D721Med (cell line): ENCODE measurements at regions not wholly inside any gene's neighbourhood (a gene's known extent, or its start where the extent isn't known, plus 50 kb on each side); places are given as distances from the start of the nearest gene placed in this dataset.
"Not testable (repeated sequence)": the region's sequence is repeated elsewhere in the genome, so short reads cannot be mapped to it uniquely, and the experiment has no call there.

Source experiments
- DNase-seq: peaks from one replicate; pipeline ENCODE4 v3.0.0; 2011; ENCODE audit warnings: low spot score; ENCODE audit not compliant: insufficient read length
- FAIRE-seq: peaks from 2 replicates; lab custom pipeline; 2011; peaks lifted over from hg19 to GRCh38; lab: Jason Lieb, UNC
- TF ChIP-seq, protein P1 (sequence below): IDR thresholded peaks from 2 replicates; pipeline ENCODE4 v1.5.1; 2012; ENCODE audit warnings: mild to moderate bottlenecking, control low read depth; ENCODE audit not compliant: insufficient read depth; ENCODE audit errors: missing control alignments

DNA sequence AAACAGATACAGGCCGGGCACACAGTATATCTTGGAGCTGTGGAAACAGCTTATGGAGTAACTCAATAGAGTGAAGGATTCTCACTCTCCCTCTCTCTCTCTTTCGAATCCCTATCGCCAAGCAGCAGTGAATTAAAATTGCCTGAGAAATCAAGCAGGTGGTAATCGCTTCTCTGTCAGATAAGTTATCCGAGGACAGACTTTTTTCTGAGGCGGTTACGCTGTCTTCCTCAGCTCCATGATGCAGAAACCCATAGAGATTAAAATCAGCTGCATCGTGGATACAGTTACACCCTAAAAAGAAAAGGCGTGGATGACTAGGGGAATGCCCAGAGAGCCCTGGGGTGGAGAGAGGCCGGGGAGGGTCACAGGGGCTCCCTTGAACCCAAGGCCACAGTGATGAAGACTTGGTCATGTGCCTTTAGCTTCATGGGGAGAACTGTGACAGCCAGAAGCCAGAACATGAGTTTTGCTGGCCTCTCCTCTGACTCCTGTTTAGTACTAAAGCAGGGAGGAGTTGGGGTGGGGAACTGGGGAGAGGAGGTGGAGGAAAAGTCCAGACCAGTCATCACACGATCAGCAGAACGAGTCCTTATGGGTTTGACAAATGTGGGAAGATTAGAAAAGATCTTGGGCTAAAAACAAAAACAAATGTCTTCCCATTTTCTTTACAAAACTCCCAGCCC is 138.8 kb upstream of the JARID2 start:
- TF ChIP-seq, protein P1, sequence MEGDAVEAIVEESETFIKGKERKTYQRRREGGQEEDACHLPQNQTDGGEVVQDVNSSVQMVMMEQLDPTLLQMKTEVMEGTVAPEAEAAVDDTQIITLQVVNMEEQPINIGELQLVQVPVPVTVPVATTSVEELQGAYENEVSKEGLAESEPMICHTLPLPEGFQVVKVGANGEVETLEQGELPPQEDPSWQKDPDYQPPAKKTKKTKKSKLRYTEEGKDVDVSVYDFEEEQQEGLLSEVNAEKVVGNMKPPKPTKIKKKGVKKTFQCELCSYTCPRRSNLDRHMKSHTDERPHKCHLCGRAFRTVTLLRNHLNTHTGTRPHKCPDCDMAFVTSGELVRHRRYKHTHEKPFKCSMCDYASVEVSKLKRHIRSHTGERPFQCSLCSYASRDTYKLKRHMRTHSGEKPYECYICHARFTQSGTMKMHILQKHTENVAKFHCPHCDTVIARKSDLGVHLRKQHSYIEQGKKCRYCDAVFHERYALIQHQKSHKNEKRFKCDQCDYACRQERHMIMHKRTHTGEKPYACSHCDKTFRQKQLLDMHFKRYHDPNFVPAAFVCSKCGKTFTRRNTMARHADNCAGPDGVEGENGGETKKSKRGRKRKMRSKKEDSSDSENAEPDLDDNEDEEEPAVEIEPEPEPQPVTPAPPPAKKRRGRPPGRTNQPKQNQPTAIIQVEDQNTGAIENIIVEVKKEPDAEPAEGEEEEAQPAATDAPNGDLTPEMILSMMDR, result no peak
- DNase-seq (no peak), FAIRE-seq (no peak)

DNA sequence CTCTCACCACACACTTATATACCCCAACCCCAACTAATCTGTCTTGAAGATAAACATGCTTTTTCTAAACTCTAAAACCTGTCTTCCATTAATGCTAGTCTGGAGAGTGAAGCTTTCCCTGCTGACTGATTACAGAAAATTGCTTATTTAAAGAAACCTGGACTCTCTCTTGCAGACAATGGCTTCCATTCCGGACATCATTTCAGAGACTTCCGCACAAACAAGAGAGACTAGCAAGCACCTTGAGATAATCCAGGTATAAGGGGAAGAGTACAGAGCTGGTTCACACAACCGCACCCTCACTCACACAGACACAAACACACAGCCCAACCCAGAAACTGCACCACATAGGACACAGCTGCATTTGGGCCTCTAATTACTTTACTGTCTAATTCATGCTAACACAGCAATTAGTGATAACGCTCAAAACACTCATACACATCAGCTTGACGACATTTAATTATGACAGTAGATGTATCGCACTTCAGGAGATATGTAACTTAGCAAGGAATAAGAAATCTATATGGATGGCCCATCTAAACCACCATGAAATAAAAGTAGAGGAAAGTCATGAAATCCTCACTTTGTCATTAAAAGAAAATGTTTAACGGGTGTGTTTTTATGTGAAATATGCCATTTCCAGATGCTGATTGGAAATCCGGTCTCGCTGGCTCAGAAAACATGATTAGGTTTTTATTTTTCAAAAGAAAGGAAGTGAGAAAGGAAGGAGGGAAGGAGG is 138.1 kb upstream of the JARID2 start:
- FAIRE-seq, result no peak
- DNase-seq, result no peak
- TF ChIP-seq, protein P1, result no peak

DNA sequence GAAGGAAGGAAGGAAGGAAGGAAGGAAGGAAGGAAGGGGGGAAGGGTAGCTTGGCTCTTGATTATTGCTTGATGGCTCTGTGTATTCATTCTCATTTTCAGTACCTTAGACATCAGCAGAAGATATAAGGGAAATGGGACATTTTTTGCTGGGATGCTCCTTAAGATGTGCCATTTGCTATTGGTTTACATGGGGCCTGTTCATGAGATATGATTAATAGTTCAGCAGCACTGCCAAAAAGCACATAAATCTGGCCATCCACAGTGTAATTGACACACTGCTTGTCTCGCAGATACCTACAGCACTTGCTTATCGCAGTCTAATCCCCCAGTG is 137.5 kb upstream of the JARID2 start:
- no peak for DNase-seq
- TF ChIP-seq, protein P1, result no peak
- no peak for FAIRE-seq

DNA sequence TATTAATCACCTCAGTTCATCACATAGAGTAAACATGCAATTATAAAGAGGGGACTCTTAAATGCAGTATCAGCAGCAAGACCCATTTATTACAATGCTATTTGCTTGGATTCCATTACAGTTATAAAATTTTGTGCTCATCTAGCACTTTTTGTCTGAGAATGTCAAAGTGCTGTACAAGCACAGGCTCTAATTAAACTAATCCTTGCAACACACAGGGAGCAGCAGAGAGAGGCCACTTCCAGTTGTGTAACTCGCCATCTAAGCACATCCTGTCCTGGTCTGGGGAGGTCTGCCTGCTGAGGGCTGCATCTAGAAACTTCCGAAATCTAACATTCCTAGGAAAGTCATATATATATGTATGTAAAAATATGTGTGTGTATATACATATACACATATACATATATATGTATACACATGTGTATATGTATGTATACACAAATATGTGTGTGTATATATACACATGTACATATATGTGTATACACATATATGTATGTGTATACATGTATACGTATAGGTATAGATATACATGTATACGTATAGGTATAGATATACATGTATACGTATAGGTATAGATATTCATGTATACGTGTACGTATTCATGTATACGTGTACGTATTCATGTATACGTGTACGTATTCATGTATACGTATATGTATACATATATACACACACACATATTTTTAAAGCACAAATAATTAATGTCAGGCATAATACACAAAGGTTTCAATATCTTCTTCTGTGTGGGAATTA is 136.4 kb upstream of the JARID2 start:
- TF ChIP-seq, protein P1, result no peak
- DNase-seq (no peak), FAIRE-seq (no peak)

DNA sequence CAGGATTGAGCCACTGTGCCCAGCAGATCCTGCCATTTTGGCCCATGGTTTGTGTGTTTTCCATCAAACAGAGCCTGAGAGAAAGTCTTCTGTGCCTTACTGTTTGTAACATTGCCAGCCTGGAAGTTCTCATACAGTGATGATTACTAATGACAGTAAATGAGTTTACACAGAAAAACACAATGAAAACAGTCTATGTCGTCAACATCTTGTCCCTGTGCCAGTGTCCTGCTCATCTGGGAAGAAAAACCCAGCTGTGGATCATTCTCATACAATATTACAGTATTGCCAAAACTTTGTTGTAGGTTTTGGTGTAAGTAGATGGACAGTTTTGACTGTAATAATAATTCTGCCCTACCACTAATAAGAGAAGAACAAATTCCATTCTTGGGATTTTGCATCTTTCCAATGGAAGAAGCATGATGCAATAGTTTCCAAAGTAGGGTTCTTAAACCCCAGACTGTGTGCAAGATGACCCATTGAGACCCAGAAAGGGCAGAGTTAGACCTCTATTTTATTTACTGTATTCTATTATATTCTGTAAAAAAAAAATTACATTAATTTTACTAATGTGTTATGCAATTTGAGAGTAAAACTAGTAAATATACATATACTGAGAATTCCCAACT is 135.0 kb upstream of the JARID2 start:
- FAIRE-seq, result no peak

DNA sequence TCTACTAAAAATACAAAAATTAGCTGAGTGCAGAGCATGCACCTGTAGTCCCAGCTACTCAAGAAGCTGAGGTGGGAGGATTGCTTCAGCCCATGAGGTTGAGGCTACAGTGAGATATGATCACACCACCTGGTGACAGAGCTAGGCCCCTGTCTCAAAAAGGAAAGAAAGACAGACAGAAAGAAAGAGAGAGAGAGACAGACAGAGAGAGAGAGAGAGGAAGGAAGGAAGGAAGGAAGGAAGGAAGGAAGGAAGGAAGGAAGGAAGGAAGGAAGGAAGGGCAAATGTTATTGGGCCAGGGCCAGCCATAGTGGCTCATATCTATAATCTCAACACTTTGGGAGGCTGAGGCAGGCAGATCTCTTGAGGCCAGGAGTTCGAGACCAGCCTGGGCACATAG is 134.3 kb upstream of the JARID2 start:
- FAIRE-seq, DNase-seq: not testable (repeated sequence)

More for the DNA sequence above, 135.0 kb upstream of the JARID2 start:
- TF ChIP-seq, protein P1, result no peak
- no peak for DNase-seq

DNA sequence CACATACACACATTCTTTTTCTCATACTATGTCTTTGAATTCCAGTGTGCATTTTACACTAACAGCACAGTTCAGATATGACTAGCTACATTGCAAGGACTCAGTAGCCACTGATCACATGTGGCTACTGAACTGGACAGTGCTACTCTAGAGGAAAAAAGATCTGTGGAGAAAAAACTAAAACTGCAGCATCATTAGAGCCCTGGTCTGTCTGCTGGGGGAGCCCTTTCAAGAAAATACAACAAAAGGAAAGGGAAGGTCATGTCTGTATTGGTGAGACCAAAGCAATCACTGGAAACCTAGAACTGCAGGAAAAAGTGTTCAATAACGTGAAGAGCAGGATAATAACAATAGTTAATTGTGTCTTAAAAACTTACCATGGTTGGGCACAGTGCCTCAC is 132.3 kb upstream of the JARID2 start:
- FAIRE-seq (no peak), DNase-seq (no peak)
- TF ChIP-seq, protein P1, result no peak
